Esophagus muscularis mucosa (tissue), 3 donors: ENCODE measurements at regions not wholly inside any gene's neighbourhood (a gene's known extent, or its start where the extent isn't known, plus 50 kb on each side); places are given as distances from the start of the nearest gene placed in this dataset.

ENCODE experiments used
- POLR2A ChIP-seq: fragments of 450-650 bp; IDR thresholded peaks from one replicate; pipeline ENCODE4 v1.6.1; 2017; ENCODE audit warnings: antibody characterized with exemption, moderate library complexity, mild to moderate bottlenecking, low read depth
- POLR2AphosphoS5 ChIP-seq, 2 donors: sonication (generic); formaldehyde crosslinking; IDR thresholded peaks; one replicate each; pipeline ENCODE4 v1.6.1; 2017; ENCODE audit warnings: antibody characterized with exemption in 2 of 2
- TF ChIP-seq, protein P1 (sequence below), 3 experiments: fragments of 200-600 bp in 2 of 3; fragments of 450-650 bp in 1 of 3; sonication (generic) in 2 of 3; IDR thresholded peaks; one replicate each; pipeline ENCODE4 v1.5.1; 2017 to 2019; ENCODE audit warnings: antibody characterized with exemption in 3 of 3, mild to moderate bottlenecking in 2 of 3, moderate library complexity in 1 of 3

- no peak for TF ChIP-seq POLR2AphosphoS5 (IDR thresholded peaks at IDR 0.05)
- TF ChIP-seq, protein P1, sequence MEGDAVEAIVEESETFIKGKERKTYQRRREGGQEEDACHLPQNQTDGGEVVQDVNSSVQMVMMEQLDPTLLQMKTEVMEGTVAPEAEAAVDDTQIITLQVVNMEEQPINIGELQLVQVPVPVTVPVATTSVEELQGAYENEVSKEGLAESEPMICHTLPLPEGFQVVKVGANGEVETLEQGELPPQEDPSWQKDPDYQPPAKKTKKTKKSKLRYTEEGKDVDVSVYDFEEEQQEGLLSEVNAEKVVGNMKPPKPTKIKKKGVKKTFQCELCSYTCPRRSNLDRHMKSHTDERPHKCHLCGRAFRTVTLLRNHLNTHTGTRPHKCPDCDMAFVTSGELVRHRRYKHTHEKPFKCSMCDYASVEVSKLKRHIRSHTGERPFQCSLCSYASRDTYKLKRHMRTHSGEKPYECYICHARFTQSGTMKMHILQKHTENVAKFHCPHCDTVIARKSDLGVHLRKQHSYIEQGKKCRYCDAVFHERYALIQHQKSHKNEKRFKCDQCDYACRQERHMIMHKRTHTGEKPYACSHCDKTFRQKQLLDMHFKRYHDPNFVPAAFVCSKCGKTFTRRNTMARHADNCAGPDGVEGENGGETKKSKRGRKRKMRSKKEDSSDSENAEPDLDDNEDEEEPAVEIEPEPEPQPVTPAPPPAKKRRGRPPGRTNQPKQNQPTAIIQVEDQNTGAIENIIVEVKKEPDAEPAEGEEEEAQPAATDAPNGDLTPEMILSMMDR (IDR thresholded peaks at IDR 0.05), result no peak
- TF ChIP-seq POLR2A, result no peak
Observed at GRCh38 chr3:14351617-14352001, 50.8 kb upstream of the SLC6A6 start.
